ENCODE measurements at regions not wholly inside any gene's neighbourhood (a gene's known extent, or its start where the extent isn't known, plus 50 kb on each side); places are given as distances from the start of the nearest gene placed in this dataset.

DNA sequence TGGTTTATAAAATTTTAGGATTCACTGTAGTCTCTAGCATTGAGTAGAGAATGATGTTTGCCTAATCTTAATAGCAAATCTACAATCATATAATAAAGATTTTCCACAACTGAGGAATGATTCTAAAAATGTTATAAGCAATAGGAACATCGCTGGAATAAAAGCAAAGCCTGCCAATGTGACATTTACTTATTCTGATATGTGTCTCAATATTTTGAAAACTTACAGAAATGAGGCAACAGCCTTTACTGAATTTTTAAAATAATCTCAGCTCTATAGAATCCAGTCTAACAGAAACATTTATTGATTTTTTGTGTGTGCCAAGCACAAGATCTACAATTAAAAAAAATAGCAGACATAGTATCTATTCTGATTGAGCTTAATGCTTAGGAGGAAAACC is 303.7 kb upstream of the CCDC179 start:
- Histone ChIP-seq H3K9ac (ENCODE audit: insufficient read depth in 1 of 2, low read length in 2 of 2) (no peak overlapping the region), H3K9me3 (ENCODE audit: control insufficient read depth in 4 of 4, insufficient read depth in 3 of 4, low read length in 3 of 4) (no peaks in the 10 kb centered on the region), H3K27me3 (ENCODE audit: control insufficient read depth in 3 of 3, insufficient read depth in 3 of 3, low read length in 2 of 3) (no peaks in the 10 kb centered on the region), H3K4me1 (ENCODE audit: control insufficient read depth in 5 of 5, insufficient read depth in 5 of 5, low read length in 5 of 5) (no peaks in the 10 kb centered on the region), H3K27ac (ENCODE audit: low read depth in 1 of 2, low read length in 1 of 2) (no peak overlapping the region), H3K4me3 (no peak overlapping the region), H3K36me3 (ENCODE audit: control insufficient read depth in 4 of 4, insufficient read depth in 4 of 4, low read length in 4 of 4) (no peaks in the 10 kb centered on the region)
- DNase-seq: no peak
- TF ChIP-seq, protein P1, sequence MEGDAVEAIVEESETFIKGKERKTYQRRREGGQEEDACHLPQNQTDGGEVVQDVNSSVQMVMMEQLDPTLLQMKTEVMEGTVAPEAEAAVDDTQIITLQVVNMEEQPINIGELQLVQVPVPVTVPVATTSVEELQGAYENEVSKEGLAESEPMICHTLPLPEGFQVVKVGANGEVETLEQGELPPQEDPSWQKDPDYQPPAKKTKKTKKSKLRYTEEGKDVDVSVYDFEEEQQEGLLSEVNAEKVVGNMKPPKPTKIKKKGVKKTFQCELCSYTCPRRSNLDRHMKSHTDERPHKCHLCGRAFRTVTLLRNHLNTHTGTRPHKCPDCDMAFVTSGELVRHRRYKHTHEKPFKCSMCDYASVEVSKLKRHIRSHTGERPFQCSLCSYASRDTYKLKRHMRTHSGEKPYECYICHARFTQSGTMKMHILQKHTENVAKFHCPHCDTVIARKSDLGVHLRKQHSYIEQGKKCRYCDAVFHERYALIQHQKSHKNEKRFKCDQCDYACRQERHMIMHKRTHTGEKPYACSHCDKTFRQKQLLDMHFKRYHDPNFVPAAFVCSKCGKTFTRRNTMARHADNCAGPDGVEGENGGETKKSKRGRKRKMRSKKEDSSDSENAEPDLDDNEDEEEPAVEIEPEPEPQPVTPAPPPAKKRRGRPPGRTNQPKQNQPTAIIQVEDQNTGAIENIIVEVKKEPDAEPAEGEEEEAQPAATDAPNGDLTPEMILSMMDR (IDR thresholded peaks at IDR 0.05; ENCODE audit: control extremely low read depth, extremely low read depth): no peak
- WGBS, 2 donors: 92 to 98% methylated on average over 1 of the region's 1 CpG
- ATAC-seq (ENCODE audit: insufficient read depth, low FRiP score): no peak

DNA sequence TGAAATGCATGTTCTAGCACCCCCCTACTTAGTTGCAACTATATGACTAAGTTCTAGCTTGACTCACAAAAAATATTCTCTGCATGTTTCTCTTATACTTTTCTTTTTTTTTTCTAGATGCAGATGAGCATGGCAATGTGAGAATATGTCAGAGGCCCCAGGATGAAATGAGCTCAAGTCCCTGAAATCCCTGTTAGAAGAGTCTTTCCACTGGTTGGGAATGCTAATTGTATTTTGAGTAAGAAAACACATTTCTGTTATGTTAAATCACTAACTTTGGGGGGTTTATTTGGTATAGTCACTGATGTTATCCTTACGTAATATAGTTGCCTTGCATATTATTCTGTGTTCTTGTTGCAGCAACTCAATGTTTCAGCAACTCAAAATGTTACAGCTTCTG is 306.1 kb upstream of the CCDC179 start:
- TF ChIP-seq, protein P1 (IDR thresholded peaks at IDR 0.05; ENCODE audit: control extremely low read depth, extremely low read depth): no peak
- Histone ChIP-seq H3K9ac (ENCODE audit: insufficient read depth in 1 of 2, low read length in 2 of 2) (no peak overlapping the region), H3K27ac (ENCODE audit: low read depth in 1 of 2, low read length in 1 of 2) (no peak overlapping the region), H3K4me1 (ENCODE audit: control insufficient read depth in 5 of 5, insufficient read depth in 5 of 5, low read length in 5 of 5) (no peaks in the 10 kb centered on the region), H3K27me3 (ENCODE audit: control insufficient read depth in 3 of 3, insufficient read depth in 3 of 3, low read length in 2 of 3) (no peaks in the 10 kb centered on the region), H3K36me3 (ENCODE audit: control insufficient read depth in 4 of 4, insufficient read depth in 4 of 4, low read length in 4 of 4) (no peaks in the 10 kb centered on the region), H3K9me3 (ENCODE audit: control insufficient read depth in 4 of 4, insufficient read depth in 3 of 4, low read length in 3 of 4) (no peaks in the 10 kb centered on the region), H3K4me3 (no peak overlapping the region)
- 82 to 96% methylated on average over 1 of the region's 1 CpG for WGBS, 2 donors
- DNase-seq: no peak
- ATAC-seq (ENCODE audit: insufficient read depth, low FRiP score): no peak

DNA sequence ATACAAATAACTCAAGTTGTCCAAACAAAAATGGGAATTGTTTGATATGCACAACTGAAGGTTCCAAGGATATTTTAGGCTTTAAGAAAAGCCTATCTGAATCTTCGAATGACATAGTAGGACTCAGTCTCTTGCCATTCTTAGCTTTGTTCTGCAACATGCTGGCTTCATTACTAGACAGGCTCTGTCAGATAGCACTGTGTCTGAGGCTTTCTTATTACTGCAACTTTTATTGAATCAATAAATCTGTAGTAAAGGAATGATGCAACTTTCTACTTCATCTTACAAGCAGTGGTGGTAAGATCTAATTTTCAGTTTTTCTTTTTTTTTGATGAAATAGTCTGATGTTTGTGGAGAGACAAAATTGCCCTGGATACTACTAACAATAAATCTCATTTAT is 319.3 kb upstream of the CCDC179 start:
- 77 to 91% methylated on average over 1 of the region's 1 CpG for WGBS, 2 donors
- TF ChIP-seq, protein P1 (IDR thresholded peaks at IDR 0.05; ENCODE audit: control extremely low read depth, extremely low read depth): no peak
- Histone ChIP-seq H3K27ac (ENCODE audit: low read depth in 1 of 2, low read length in 1 of 2) (no peak overlapping the region), H3K36me3 (ENCODE audit: control insufficient read depth in 4 of 4, insufficient read depth in 4 of 4, low read length in 4 of 4) (no peaks in the 10 kb centered on the region), H3K27me3 (ENCODE audit: control insufficient read depth in 3 of 3, insufficient read depth in 3 of 3, low read length in 2 of 3) (no peaks in the 10 kb centered on the region), H3K9me3 (ENCODE audit: control insufficient read depth in 4 of 4, insufficient read depth in 3 of 4, low read length in 3 of 4) (no peaks in the 10 kb centered on the region), H3K4me1 (ENCODE audit: control insufficient read depth in 5 of 5, insufficient read depth in 5 of 5, low read length in 5 of 5) (peaks cover 0 to 4% (median 0%) of the 10 kb centered on the region in 5 donors), H3K4me3 (no peak overlapping the region), H3K9ac (ENCODE audit: insufficient read depth in 1 of 2, low read length in 2 of 2) (no peak overlapping the region)
- ATAC-seq (ENCODE audit: insufficient read depth, low FRiP score): no peak
- DNase-seq: no peak

Measured in lung (tissue), 11 donors.